H1 (cell line): ENCODE measurements at regions not wholly inside any gene's neighbourhood (a gene's known extent, or its start where the extent isn't known, plus 50 kb on each side); places are given as distances from the start of the nearest gene placed in this dataset.

Experiments used
- CTCF ChIA-PET: fragments of 300-600 bp; sonication (Branson Sonifier 250); formaldehyde crosslinking; loops from one replicate; lab custom pipeline; 2021; ENCODE audit not compliant: partially characterized antibody; lab: Charles Lee
- POLR2A ChIA-PET: fragments of 300-600 bp; sonication (Branson Sonifier 250); formaldehyde crosslinking; loops from one replicate; lab custom pipeline; 2021; ENCODE audit warnings: inconsistent platforms; ENCODE audit not compliant: partially characterized antibody; lab: Charles Lee
- DNase-seq, 2 experiments: peaks; one replicate each; pipeline versions ENCODE4 v3.0.0 to v3.0.0-alpha.2; 2010 to 2022; ENCODE audit warnings: low spot score in 2 of 2, low read depth in 1 of 2, mixed read lengths in 1 of 2
- FAIRE-seq: peaks from 2 replicates; lab custom pipeline; 2011; peaks lifted over from hg19 to GRCh38; lab: Jason Lieb, UNC
- H2AFZ ChIP-seq: 2 replicates; pipeline ENCODE4 v1.8.1; 2012; ENCODE audit warnings: low read length, inconsistent platforms
- H2AK5ac ChIP-seq: 2 replicates; pipeline ENCODE4 v1.6.1; 2013; ENCODE audit warnings: low read depth, low read length
- H2BK120ac ChIP-seq: replicated peaks from 2 replicates; pipeline ENCODE3; 2013; ENCODE audit warnings: low read depth, low read length, inconsistent platforms
- H2BK12ac ChIP-seq: 2 replicates; pipeline ENCODE4 v1.6.1; 2013; ENCODE audit warnings: low read depth, low read length
- H2BK15ac ChIP-seq: 2 replicates; pipeline ENCODE4 v1.6.1; 2013; ENCODE audit warnings: low read length
- H2BK20ac ChIP-seq: 2 replicates; pipeline ENCODE4 v1.6.1; 2013; ENCODE audit warnings: low read length
- H2BK5ac ChIP-seq: 2 replicates; pipeline ENCODE4 v1.6.1; 2013; ENCODE audit warnings: low read depth, low read length
- H3K14ac ChIP-seq: 2 replicates; pipeline ENCODE4 v1.6.1; 2013; ENCODE audit warnings: inconsistent platforms; ENCODE audit not compliant: insufficient read length
- H3K18ac ChIP-seq: 2 replicates; pipeline ENCODE4 v1.6.1; 2013; ENCODE audit warnings: low read length; ENCODE audit errors: extremely low read depth
- H3K23ac ChIP-seq: 2 replicates; pipeline ENCODE4 v1.6.1; 2013; ENCODE audit warnings: inconsistent platforms; ENCODE audit not compliant: insufficient read length
- H3K23me2 ChIP-seq: 2 replicates; pipeline ENCODE4 v1.6.1; 2013; ENCODE audit warnings: low read depth, low read length
- H3K27ac ChIP-seq: 2 replicates; pipeline ENCODE4 v1.6.1; 2011; ENCODE audit warnings: low read depth, low read length, inconsistent platforms
- H3K27me3 ChIP-seq, 4 experiments: replicated peaks in 1 of 4; 1 replicate in 1 of 4; 2 replicates in 3 of 4; pipeline versions ENCODE4 v1.6.1 to v1.8.1; 2011 to 2013; ENCODE audit warnings: low read length in 3 of 4, mild to moderate bottlenecking in 3 of 4, inconsistent platforms in 2 of 4, mixed read lengths in 2 of 4, moderate library complexity in 1 of 4; ENCODE audit not compliant: control insufficient read depth in 3 of 4, insufficient read depth in 3 of 4; ENCODE audit errors: extremely low read depth in 1 of 4
- H3K36me3 ChIP-seq, 4 experiments: 2 replicates each; pipeline versions ENCODE4 v1.6.1 to v1.8.1; 2011 to 2013; ENCODE audit warnings: mild to moderate bottlenecking in 4 of 4, low read length in 3 of 4, moderate library complexity in 2 of 4, control low read depth in 1 of 4, inconsistent platforms in 1 of 4; ENCODE audit not compliant: insufficient read depth in 4 of 4, control insufficient read depth in 2 of 4
- H3K4ac ChIP-seq: replicated peaks from 2 replicates; pipeline ENCODE3; 2013; ENCODE audit warnings: low read length, low read depth, mixed read lengths, inconsistent platforms; ENCODE audit not compliant: insufficient read length
- H3K4me1 ChIP-seq, 4 experiments: replicated peaks in 1 of 4; 1 replicate in 1 of 4; 2 replicates in 3 of 4; pipeline versions ENCODE4 v1.6.1 to v1.8.1; 2011 to 2013; ENCODE audit warnings: low read length in 3 of 4, inconsistent platforms in 2 of 4, mixed read lengths in 1 of 4; ENCODE audit not compliant: insufficient read depth in 4 of 4, control insufficient read depth in 3 of 4
- H3K4me2 ChIP-seq, 2 experiments: 2 replicates each; pipeline versions ENCODE4 v1.6.1 to v1.8.1; 2011 to 2013; ENCODE audit warnings: low read depth in 2 of 2, low read length in 2 of 2, control low read depth in 1 of 2, inconsistent platforms in 1 of 2, mild to moderate bottlenecking in 1 of 2; ENCODE audit not compliant: insufficient read depth in 1 of 2
- H3K4me3 ChIP-seq, 4 experiments: fragments of 200-600, 300-600 bp in 1 of 4; sonication (generic), shearing (Covaris generic), sonication (Bioruptor Twin) in 1 of 4; 2 replicates each; pipeline versions ENCODE4 v1.5.1 to v1.8.1; 2011 to 2016; ENCODE audit warnings: low read length in 4 of 4, low read depth in 3 of 4, control low read depth in 2 of 4, inconsistent platforms in 2 of 4, mild to moderate bottlenecking in 2 of 4, mixed read lengths in 1 of 4, moderate library complexity in 1 of 4; ENCODE audit not compliant: insufficient read depth in 2 of 4; ENCODE audit errors: extremely low read depth in 1 of 4
- H3K56ac ChIP-seq: replicated peaks from 2 replicates; pipeline ENCODE3; 2013; ENCODE audit warnings: low read depth, mild to moderate bottlenecking, mixed read lengths, low read length, inconsistent platforms; ENCODE audit not compliant: insufficient read length
- H3K79me1 ChIP-seq: 2 replicates; pipeline ENCODE4 v1.6.1; 2013; ENCODE audit warnings: low read depth, low read length, control low read depth
- H3K79me2 ChIP-seq, 2 experiments: 2 replicates each; pipeline versions ENCODE4 v1.6.1 to v1.8.1; 2012 to 2013; ENCODE audit warnings: low read length in 2 of 2, mild to moderate bottlenecking in 2 of 2, inconsistent platforms in 1 of 2; ENCODE audit not compliant: insufficient read depth in 2 of 2, control insufficient read depth in 1 of 2
- H3K9ac ChIP-seq, 4 experiments: replicated peaks in 1 of 4; 1 replicate in 1 of 4; 2 replicates in 3 of 4; pipeline versions ENCODE4 v1.6.1 to v1.8.1; 2011 to 2013; ENCODE audit warnings: low read depth in 3 of 4, low read length in 3 of 4, control low read depth in 2 of 4, mild to moderate bottlenecking in 2 of 4, moderate library complexity in 2 of 4, inconsistent platforms in 1 of 4; ENCODE audit errors: extremely low read depth in 1 of 4
- H3K9me3 ChIP-seq, 2 experiments: 2 replicates each; pipeline versions ENCODE4 v1.6.1 to v1.8.1; 2012 to 2013; ENCODE audit warnings: mild to moderate bottlenecking in 2 of 2, moderate library complexity in 2 of 2, control low read depth in 1 of 2, inconsistent platforms in 1 of 2, low read depth in 1 of 2, low read length in 1 of 2, mixed read lengths in 1 of 2; ENCODE audit not compliant: insufficient read depth in 2 of 2
- H4K20me1 ChIP-seq, 2 experiments: replicated peaks in 1 of 2; 2 replicates each; pipeline versions ENCODE3 to v1.8.1; 2011 to 2013; ENCODE audit warnings: inconsistent platforms in 2 of 2, low read length in 2 of 2, mild to moderate bottlenecking in 1 of 2; ENCODE audit not compliant: insufficient read depth in 2 of 2, control insufficient read depth in 1 of 2
- H4K5ac ChIP-seq: 2 replicates; pipeline ENCODE4 v1.6.1; 2013; ENCODE audit warnings: low read length, low read depth, mixed read lengths, inconsistent platforms; ENCODE audit not compliant: insufficient read length
- H4K8ac ChIP-seq: 2 replicates; pipeline ENCODE4 v1.8.0; 2013; ENCODE audit warnings: mild to moderate bottlenecking, moderate library complexity, low read length, inconsistent platforms; ENCODE audit not compliant: insufficient read depth; ENCODE audit errors: extremely low read depth
- H4K91ac ChIP-seq: replicated peaks from 2 replicates; pipeline ENCODE3; 2013; ENCODE audit warnings: low read length, mixed read lengths, inconsistent platforms; ENCODE audit not compliant: insufficient read length
- BACH1 ChIP-seq: IDR thresholded peaks from 2 replicates; pipeline ENCODE4 v1.6.1; 2012; ENCODE audit warnings: low read length, improper control_type of control experiment
- BCL11A ChIP-seq, 2 experiments: IDR thresholded peaks; one replicate each; pipeline ENCODE4 v1.6.1; 2011; ENCODE audit warnings: low read depth in 2 of 2, low read length in 2 of 2, mild to moderate bottlenecking in 2 of 2
- CHD2 ChIP-seq: IDR thresholded peaks from 2 replicates; pipeline ENCODE4 v1.6.1; 2012; ENCODE audit warnings: low read length, improper control_type of control experiment
- EGR1 ChIP-seq: IDR thresholded peaks from 2 replicates; pipeline ENCODE4 v1.6.1; 2011; ENCODE audit warnings: low read depth, low read length, borderline replicate concordance
- RAD21 ChIP-seq, 2 experiments: IDR thresholded peaks in 1 of 2; conservative IDR thresholded peaks in 1 of 2; 2 replicates each; pipeline ENCODE4 v1.6.1; 2011; ENCODE audit warnings: low read depth in 2 of 2, low read length in 2 of 2, improper control_type of control experiment in 1 of 2, inconsistent platforms in 1 of 2, mild to moderate bottlenecking in 1 of 2, moderate library complexity in 1 of 2
- SIRT6 ChIP-seq: IDR thresholded peaks from one replicate; pipeline ENCODE4 v1.7.1; 2012; ENCODE audit warnings: low read length, inconsistent platforms
- TBP ChIP-seq: IDR thresholded peaks from 2 replicates; pipeline ENCODE4 v1.6.1; 2011; ENCODE audit warnings: low read depth, low read length, improper control_type of control experiment
- WGBS, 2 experiments: shearing (Covaris generic) in 1 of 2; methylation state at CpG; one replicate each; pipeline versions ENCODE4 v1.1.6 to v1.1.7; 2013 to 2015; ENCODE audit warnings: low lambda C conversion rate in 2 of 2, mixed read lengths in 2 of 2, inconsistent platforms in 1 of 2, low coverage in 1 of 2, missing lambda C conversion rate in 1 of 2; ENCODE audit not compliant: insufficient replicate concordance in 2 of 2, insufficient coverage in 1 of 2, insufficient read length in 1 of 2; ENCODE audit errors: extremely low coverage in 1 of 2, missing lambda C conversion rate in 1 of 2; 5-methylcytosine and 5-hydroxymethylcytosine counted together

GRCh38 chr12:74624201-74624600, 86.6 kb downstream of the ATXN7L3B start:
- Histone ChIP-seq H3K4me1 (no peaks in the 10 kb centered on the region), H2BK120ac (no peak overlapping the region), H2BK20ac (no peak overlapping the region), H2BK5ac (no peak overlapping the region), H3K4ac (no peak overlapping the region), H2BK15ac (no peak overlapping the region), H3K4me3 (no peak overlapping the region), H3K56ac (no peak overlapping the region), H2AK5ac (no peak overlapping the region), H3K27me3 (no peaks in the 10 kb centered on the region), H3K27ac (no peak overlapping the region), H3K23ac (no peak overlapping the region), H3K18ac (no peak overlapping the region), H3K9ac (no peak overlapping the region), H4K20me1 (no peaks in the 10 kb centered on the region), H3K23me2 (no peaks in the 10 kb centered on the region), H2BK12ac (no peak overlapping the region), H3K14ac (no peak overlapping the region), H3K79me2 (no peaks in the 10 kb centered on the region), H3K36me3 (no peaks in the 10 kb centered on the region), H2AFZ (no peak overlapping the region), H3K79me1 (no peaks in the 10 kb centered on the region), H4K91ac (no peak overlapping the region), H3K9me3 (no peaks in the 10 kb centered on the region), H4K5ac (no peak overlapping the region), H3K4me2 (no peak overlapping the region), H4K8ac (no peak overlapping the region)
- no peak for DNase-seq
- FAIRE-seq, result no peak
- CTCF ChIA-PET, result no interaction called here
- POLR2A ChIA-PET, result no interaction called here
- 65% methylated on average over 3 of the region's 3 CpGs; no CpG with 5 or more reads in 1 of the 2 experiments for WGBS, 2 experiments
- no peak for TF ChIP-seq SIRT6
- TF ChIP-seq CHD2, result no peak
- TF ChIP-seq EGR1, result no peak
- no peak for TF ChIP-seq RAD21 (IDR thresholded peaks at IDR 0.05 in 1 of 2, conservative IDR thresholded peaks at IDR 0.05 in 1 of 2; ENCODE audit: low read depth in 2 of 2, low read length in 2 of 2)
- no peak for TF ChIP-seq BCL11A (IDR thresholded peaks at IDR 0.05; ENCODE audit: low read depth in 2 of 2, low read length in 2 of 2)
- no peak for TF ChIP-seq TBP
- TF ChIP-seq BACH1, result no peak
